Coronary artery (tissue), 2 donors: ENCODE measurements at regions not wholly inside any gene's neighbourhood (a gene's known extent, or its start where the extent isn't known, plus 50 kb on each side); places are given as distances from the start of the nearest gene placed in this dataset.

Experiments used
- DNase-seq: peaks from one replicate; pipeline ENCODE4 v3.0.0-alpha.2; 2017; ENCODE audit warnings: low spot score
- H3K27ac ChIP-seq, 2 donors: fragments of 200-600 bp; sonication (generic); one replicate each; pipeline ENCODE4 v1.5.1; 2016 to 2019
- H3K4me3 ChIP-seq: fragments of 200-600 bp; sonication (generic); 2 replicates; pipeline ENCODE4 v1.5.1; 2016; ENCODE audit warnings: mild to moderate bottlenecking, moderate library complexity
- TF ChIP-seq, protein P1 (sequence below): fragments of 200-600 bp; sonication (generic); IDR thresholded peaks from one replicate; pipeline ENCODE4 v1.5.1; 2019; ENCODE audit warnings: antibody characterized with exemption

DNA sequence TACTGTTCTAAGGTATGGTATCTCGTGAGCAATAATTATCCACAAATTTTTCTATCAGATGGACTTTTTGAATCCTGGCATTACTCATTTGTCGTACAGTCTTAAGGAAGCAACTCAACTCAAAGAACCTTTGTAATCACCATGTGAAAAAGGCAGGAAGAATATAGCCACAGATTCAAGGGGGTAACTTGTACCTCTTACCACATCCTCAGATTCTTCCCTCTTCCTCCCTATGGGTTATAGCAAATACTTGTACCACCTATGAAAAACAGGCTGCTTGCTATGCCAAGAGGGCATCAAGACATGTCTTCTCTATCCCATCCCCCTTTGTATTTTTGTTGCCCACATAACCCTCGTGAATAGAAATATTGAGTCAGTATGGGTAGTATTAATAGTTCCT lies 616.6 kb upstream of the USP24 start:
- no peak overlapping the region for H3K27ac ChIP-seq
- H3K4me3 ChIP-seq: no peak overlapping the region
- TF ChIP-seq, protein P1, sequence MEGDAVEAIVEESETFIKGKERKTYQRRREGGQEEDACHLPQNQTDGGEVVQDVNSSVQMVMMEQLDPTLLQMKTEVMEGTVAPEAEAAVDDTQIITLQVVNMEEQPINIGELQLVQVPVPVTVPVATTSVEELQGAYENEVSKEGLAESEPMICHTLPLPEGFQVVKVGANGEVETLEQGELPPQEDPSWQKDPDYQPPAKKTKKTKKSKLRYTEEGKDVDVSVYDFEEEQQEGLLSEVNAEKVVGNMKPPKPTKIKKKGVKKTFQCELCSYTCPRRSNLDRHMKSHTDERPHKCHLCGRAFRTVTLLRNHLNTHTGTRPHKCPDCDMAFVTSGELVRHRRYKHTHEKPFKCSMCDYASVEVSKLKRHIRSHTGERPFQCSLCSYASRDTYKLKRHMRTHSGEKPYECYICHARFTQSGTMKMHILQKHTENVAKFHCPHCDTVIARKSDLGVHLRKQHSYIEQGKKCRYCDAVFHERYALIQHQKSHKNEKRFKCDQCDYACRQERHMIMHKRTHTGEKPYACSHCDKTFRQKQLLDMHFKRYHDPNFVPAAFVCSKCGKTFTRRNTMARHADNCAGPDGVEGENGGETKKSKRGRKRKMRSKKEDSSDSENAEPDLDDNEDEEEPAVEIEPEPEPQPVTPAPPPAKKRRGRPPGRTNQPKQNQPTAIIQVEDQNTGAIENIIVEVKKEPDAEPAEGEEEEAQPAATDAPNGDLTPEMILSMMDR: no peak
- DNase-seq: no peak

DNA sequence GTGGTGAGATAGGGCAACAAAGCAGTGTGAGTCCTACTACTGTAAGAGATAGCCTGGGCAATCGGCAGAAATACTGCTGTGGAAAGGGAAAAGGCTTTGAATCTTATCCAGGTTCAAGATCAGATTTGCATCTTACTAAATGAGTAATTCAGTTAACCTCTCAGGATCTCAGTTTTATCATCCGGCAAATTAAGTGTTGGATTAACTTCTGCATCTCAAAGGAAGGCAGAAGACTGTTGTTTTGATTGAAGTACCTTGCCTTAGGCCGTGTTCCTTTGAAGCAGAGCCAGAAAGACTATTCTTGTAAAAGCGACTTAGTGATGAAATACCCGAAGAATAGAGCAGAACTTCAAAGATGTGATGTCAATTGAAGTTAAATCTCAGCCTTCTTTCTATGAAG lies 612.9 kb upstream of the USP24 start:
- TF ChIP-seq, protein P1: no peak
- H3K27ac ChIP-seq: no peak overlapping the region
- H3K4me3 ChIP-seq: no peak overlapping the region
- DNase-seq: no peak

DNA sequence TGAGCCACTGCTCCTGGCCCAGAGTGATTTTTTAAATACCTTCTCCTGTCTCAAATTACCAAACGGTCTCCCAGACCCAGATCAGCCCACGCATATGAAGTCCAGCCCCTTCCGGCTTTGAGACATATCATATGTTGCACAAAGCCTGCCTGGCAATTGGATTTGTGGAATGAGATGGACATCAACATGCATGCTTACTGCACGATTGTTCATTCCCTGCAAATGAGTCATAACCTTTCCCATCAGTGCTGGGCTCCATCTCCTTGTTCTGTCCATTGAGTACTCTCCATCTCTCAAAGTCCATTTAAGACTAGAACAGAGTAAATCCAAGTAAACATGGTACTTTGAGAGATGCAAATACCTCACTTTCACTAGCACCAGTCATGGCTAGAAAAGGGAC lies 612.2 kb upstream of the USP24 start:
- Histone ChIP-seq H3K4me3 (no peak overlapping the region), H3K27ac (no peak overlapping the region)
- TF ChIP-seq, protein P1: no peak
- DNase-seq: no peak

DNA sequence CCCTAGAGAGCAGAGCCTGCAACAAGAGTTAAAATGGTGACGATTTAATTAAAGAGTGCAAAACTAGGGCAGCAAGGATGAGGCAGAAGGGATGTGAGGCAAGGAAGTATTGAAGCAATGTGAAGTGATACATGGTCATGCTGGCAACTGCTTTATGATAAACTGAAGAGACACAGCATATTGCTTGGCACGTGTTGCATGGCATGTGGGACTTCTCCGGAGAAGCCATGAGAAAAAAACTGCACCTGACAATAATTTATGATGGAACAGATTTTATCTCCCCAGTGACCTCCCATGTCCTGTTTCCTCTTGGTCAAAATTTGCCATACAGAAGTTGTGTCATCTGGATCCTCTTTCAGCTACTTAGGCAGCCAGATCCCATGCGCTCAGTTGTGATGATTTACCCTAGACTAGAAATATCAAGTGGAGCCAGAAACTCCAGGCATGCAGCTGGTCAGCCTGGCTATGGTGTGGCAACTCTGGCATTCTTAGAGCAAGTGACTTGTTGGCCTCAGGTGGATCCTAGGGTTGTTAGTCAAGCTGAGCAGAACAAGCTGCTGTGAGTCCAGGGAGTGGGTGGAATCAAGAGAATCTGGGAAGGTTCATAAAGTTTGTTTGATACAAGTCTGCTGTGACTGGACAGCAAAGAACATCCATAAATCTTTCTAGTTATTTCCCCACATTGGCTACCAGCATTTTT lies 611.4 kb upstream of the USP24 start:
- TF ChIP-seq, protein P1: no peak
- DNase-seq: no peak
- no peak overlapping the region for H3K27ac ChIP-seq
- H3K4me3 ChIP-seq: no peak overlapping the region

DNA sequence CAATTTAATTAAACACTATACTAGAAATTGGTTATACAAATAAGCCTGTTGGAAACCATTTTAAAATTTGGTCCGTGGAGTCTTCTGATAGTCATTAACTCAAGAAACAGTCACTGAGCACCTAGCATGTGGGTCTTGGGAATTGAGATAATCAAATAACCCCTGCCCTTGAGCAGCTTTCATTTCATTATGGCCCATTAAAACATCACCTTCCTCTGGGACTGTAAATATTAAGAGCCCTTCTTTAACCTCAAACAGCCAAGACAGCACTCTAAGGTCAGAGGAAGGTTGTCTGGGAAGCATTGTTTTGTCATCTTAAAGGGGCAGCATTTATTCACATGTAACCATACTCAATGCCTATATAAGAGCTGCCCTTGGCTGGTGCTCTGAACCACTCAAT lies 610.3 kb upstream of the USP24 start:
- Histone ChIP-seq H3K27ac (no peak overlapping the region), H3K4me3 (no peak overlapping the region)
- TF ChIP-seq, protein P1: no peak
- no peak for DNase-seq

DNA sequence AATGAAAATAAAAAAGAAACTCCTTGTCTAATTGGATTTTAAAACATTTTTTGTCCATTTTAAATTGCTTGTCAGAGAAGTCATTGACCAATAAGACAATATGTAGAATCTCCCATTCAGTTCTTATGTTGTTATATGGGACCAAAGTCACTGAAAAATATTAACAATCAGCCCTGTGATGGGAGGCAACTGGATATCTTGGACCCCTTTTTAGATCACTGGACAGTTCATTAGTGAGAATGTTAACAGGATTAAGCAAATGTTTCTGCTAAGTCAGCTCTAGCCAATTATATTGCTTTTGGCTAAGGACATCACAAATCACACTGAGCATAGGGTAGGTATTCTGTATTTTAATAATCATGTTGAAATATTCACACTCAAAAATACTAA lies 609.1 kb upstream of the USP24 start:
- no peak overlapping the region for H3K27ac ChIP-seq
- TF ChIP-seq, protein P1: no peak
- no peak overlapping the region for H3K4me3 ChIP-seq
- DNase-seq: no peak

- no peak for DNase-seq
- Histone ChIP-seq H3K27ac (no peak overlapping the region), H3K4me3 (no peak overlapping the region)
- TF ChIP-seq, protein P1: no peak
Observed at GRCh38 chr1:55823541-55824250, 608.5 kb upstream of the USP24 start.
